ENCODE measurements at regions not wholly inside any gene's neighbourhood (a gene's known extent, or its start where the extent isn't known, plus 50 kb on each side); places are given as distances from the start of the nearest gene placed in this dataset.

- H3K4me3 ChIP-seq (ENCODE audit: low read depth, low read length): no peak overlapping the region
- DNase-seq (ENCODE audit: low read depth): no peak
- no peak for TF ChIP-seq CTCF (conservative IDR thresholded peaks at IDR 0.05; ENCODE audit: low read depth, low read length)
Measured at GRCh38 chr1:103265551-103265950, 157.2 kb upstream of the COL11A1 start.

GRCh38 chr1:103259982-103260381, 151.7 kb upstream of the COL11A1 start:
- DNase-seq (ENCODE audit: low read depth): no peak
- no peak for TF ChIP-seq CTCF (conservative IDR thresholded peaks at IDR 0.05; ENCODE audit: low read depth, low read length)
- H3K4me3 ChIP-seq (ENCODE audit: low read depth, low read length): no peak overlapping the region

GRCh38 chr1:103256490-103256889, 148.2 kb upstream of the COL11A1 start:
- DNase-seq (ENCODE audit: low read depth): peak; percentile 3
- no peak overlapping the region for H3K4me3 ChIP-seq (ENCODE audit: low read depth, low read length)
- no peak for TF ChIP-seq CTCF (conservative IDR thresholded peaks at IDR 0.05; ENCODE audit: low read depth, low read length)

- TF ChIP-seq CTCF (conservative IDR thresholded peaks at IDR 0.05; ENCODE audit: low read depth, low read length): no peak
- DNase-seq (ENCODE audit: low read depth): no peak
- H3K4me3 ChIP-seq (ENCODE audit: low read depth, low read length): no peak overlapping the region
Measured at GRCh38 chr1:103254691-103255090, 146.4 kb upstream of the COL11A1 start.

GRCh38 chr1:103250441-103250861, 142.1 kb upstream of the COL11A1 start:
- no peak for DNase-seq (ENCODE audit: low read depth)
- no peak overlapping the region for H3K4me3 ChIP-seq (ENCODE audit: low read depth, low read length)
- no peak for TF ChIP-seq CTCF (conservative IDR thresholded peaks at IDR 0.05; ENCODE audit: low read depth, low read length)

- H3K4me3 ChIP-seq (ENCODE audit: low read depth, low read length): no peak overlapping the region
- TF ChIP-seq CTCF (conservative IDR thresholded peaks at IDR 0.05; ENCODE audit: low read depth, low read length): no peak
- no peak for DNase-seq (ENCODE audit: low read depth)
Measured at GRCh38 chr1:103248417-103249102, 140.2 kb upstream of the COL11A1 start.

- no peak overlapping the region for H3K4me3 ChIP-seq (ENCODE audit: low read depth, low read length)
- no peak for DNase-seq (ENCODE audit: low read depth)
- no peak for TF ChIP-seq CTCF (conservative IDR thresholded peaks at IDR 0.05; ENCODE audit: low read depth, low read length)
Measured at GRCh38 chr1:103247517-103247916, 139.2 kb upstream of the COL11A1 start.
